GM19467 (cell line): ENCODE measurements at regions not wholly inside any gene's neighbourhood (a gene's known extent, or its start where the extent isn't known, plus 50 kb on each side); places are given as distances from the start of the nearest gene placed in this dataset.
A peak's percentile ranks its signal among the peaks of the same experiment; 100 is the strongest.
"Not testable (repeated sequence)": the region's sequence is repeated elsewhere in the genome, so short reads cannot be mapped to it uniquely, and the experiment has no call there.

ENCODE experiments used
- ATAC-seq: cut with Tn5 transposase; IDR thresholded peaks from one replicate; pipeline ENCODE4 v1.9.1; 2021; ENCODE audit warnings: mild to moderate bottlenecking, moderate library complexity; ENCODE audit not compliant: unreplicated experiment

DNA sequence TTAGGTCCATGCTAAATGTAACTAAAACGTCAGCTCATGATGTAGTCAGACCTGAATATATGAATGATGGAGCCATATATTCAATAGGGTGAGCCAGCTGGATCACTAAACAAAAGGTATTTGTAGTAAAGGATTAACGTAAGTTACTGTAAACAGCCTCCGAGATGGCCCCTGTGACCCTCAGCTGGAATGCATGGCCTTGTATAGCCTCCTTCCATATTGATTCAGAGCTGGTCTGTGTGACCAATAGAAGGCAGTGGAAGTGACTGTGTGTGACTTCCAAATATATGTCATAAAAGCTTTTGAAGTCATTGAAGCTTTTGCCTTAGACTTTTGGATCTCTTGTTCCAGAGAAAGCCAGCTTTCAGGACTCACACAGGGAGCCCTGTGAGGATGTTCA is 154.4 kb upstream of the CHD1 start:
- no peak for ATAC-seq

DNA sequence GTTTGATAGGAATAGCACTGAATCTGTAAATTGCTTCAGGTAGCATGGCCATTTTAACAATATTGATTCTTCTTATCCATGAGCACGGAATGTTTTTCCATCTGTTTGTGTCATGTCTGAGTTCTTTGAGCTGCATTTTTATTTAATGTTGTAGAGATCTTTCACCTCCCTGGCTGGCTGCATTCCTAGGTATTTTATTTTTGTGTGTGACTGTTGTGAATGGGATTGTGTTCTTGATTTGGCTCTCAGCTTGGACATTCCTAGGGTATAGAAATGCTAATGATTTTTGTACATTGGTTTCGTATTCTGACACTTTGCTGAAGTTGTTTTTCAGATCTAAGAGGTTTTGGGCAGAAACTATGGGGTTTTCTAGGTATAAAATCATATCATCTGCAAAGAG is 152.9 kb upstream of the CHD1 start:
- no peak for ATAC-seq

DNA sequence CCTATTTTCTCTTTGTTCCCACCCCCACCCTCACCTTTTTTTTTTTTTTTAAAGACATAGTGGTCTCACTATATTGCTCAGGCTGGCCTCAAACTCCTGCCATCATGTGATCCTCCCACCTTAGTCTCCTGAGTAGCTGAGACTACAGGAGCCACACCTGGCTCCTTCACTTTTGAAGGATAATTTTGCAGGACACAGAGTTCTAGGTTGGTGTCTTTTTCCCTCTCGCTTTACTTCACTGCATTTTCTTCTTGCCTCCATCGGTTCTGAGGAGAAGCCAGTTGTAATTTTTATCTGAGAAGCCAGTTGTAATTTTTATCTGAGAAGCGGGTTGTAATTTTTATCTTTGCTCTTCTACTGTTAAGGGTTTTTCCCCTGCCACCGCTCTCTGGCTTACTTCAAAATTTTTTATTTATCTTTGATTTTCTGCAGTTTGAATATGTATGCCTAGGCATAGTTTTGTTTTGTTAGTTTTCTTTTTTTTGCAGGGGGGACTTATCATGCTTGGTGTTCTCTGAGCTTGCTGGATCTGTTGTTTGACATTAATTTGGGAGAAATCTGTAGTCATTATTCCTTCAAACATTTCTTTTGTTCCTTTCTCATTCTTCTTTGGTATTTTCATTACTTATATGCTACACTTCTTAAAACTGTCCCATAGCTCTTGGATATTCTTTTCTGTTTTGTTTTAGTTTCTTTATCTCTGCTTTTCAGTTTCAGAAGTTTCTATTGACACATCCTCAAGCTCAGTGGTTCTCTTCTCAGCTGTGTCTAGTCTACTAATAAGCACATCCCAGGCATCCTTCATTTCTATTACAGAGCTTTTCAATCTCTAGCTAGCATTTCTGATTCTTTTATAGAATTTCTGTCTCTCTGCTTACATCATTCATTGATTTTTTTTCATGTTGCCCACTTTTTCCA is 148.2 kb upstream of the CHD1 start:
- ATAC-seq, result peak; percentile 71

DNA sequence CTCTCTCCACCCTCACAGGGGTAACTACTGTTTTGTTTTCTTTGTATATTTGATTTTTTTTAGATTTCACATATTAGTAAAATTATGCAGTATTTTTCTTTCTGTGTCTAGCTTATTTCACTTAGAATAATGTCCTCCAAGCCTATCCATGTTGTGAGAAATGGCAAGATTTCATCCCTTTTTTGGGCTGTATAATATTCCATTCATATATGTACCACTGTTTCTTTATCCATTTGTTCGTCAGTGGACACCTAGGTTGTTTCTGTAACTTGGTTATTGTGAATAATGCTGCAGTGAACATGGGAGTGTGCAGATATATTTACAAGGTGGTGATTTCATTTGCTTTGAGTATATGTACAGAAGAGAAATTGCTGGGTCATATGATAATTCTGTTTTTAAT is 144.0 kb upstream of the CHD1 start:
- no peak for ATAC-seq

DNA sequence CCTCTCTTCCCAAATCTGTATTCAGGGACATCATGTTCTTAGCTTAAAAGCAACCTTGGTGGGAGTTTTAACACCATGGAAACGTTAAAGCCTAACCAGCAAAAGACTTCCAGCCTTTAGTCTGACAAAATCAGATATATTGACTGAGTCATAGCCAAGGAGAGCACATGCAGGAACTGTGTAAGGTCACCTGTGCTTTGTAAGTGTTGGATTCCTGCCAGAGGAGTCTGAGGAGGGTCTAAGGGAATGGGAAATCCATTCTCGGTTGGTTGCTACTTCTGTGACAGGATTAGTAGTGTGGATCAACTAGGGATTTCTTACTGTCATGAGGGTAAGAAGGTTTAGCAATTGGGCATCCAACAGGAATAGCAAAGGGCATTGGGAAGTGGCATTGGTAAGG is 142.0 kb upstream of the CHD1 start:
- no peak for ATAC-seq

DNA sequence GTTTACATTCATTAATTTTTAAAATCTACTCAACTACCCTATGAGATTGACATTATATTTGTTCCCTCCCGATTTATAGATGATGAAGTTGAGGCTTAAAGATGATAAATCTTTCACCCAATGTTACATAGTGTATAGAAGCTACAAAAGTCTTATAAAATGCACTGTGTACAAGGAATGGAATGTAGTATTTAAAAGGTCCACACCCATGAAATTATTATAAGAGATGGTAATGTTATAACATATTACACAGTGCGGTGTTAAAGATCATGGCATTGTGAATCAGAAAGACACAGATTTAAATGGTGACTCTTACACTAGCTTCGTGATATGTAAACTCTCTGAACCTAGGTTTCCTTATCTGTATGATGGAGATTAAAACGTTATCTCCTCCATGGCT is 141.6 kb upstream of the CHD1 start:
- ATAC-seq, result no peak

DNA sequence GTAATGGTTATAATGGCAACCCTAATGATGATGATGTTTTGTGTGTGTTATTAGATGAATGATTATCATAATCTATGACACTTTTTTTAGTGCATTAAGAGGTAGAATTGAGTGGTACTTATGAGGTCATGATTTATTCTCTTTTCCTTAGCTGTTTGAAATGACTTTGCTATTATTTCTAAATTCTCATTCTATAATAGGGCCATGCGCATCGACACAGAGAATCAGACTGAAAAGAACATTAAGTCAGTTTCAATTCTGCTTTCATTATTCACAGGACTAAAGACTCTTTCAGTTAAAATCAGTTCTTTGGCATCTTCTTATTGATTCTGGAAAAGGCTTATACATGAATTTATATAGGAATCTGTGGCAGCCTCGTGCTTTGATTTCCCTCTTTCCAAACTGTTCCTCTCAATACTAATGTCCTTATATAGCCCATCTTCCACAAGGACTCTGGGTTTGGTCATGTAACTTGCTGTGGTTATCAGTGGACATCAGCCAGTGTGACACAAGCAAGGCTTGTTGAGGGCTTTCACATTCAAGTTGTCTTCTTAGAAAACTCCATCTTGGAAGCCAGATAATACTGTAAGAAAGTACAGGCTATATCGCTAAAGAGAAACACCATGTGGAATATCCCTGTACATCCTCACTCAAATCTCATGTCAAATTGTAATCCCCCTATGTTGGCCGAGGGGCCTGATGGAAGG is 140.3 kb upstream of the CHD1 start:
- peak; percentile 63 for ATAC-seq

DNA sequence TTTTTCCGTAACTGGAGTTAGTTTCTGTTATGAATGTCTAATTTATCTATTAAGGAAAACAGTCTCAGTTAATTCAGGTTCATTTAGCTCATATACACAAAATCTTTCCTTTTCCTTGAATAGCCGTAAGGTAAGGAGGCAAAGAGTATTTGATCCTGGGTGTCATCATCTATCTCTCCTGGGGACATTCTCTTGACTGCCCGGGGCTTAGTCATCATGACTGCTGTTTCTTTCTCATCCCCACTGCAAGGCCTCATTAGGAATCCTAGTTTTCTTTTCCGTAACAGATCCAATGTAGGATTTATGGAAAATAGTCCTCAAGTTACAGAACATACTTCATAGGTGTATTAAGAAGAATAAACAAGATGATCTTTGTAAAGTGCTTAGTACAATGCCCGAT is 134.9 kb upstream of the CHD1 start:
- no peak for ATAC-seq

DNA sequence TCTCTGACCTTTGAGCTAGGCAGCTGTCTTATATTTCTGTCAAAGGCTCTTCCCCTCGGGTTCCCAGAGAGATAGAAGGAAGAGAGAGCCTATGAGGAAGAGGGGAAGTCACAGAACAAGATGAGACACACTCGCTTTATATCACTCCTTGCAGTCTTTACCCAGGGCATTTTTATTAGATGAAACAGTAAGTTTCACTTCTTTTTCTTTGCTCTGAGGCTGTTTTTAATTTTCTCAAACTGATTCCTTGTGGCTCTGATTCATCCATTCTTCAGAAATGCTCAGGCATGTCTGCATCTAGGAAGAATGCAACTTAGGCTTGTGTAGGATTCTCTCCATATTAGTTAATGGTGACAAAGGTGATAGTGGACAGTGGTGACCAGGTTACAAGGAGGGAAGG is 132.9 kb upstream of the CHD1 start:
- no peak for ATAC-seq

DNA sequence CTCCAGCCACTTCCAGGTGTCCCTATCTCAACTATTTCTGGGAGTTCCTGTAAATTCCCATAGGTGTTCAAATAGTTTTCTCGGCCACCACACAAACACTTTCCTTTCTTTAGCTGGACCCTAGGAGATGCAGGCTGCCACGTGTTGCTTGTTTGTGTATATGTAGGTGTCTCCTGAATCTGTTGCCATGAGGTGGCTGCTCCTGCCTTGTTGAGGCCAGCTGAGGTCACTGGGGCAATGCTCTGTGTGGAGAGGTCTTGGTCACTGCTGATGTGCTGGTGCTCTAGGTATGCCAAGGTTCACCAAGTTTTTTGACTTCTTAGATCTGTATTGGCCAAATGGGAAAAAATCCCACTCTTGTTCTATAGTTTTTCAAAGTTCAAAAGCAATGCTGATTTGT is 132.5 kb upstream of the CHD1 start:
- no peak for ATAC-seq

DNA sequence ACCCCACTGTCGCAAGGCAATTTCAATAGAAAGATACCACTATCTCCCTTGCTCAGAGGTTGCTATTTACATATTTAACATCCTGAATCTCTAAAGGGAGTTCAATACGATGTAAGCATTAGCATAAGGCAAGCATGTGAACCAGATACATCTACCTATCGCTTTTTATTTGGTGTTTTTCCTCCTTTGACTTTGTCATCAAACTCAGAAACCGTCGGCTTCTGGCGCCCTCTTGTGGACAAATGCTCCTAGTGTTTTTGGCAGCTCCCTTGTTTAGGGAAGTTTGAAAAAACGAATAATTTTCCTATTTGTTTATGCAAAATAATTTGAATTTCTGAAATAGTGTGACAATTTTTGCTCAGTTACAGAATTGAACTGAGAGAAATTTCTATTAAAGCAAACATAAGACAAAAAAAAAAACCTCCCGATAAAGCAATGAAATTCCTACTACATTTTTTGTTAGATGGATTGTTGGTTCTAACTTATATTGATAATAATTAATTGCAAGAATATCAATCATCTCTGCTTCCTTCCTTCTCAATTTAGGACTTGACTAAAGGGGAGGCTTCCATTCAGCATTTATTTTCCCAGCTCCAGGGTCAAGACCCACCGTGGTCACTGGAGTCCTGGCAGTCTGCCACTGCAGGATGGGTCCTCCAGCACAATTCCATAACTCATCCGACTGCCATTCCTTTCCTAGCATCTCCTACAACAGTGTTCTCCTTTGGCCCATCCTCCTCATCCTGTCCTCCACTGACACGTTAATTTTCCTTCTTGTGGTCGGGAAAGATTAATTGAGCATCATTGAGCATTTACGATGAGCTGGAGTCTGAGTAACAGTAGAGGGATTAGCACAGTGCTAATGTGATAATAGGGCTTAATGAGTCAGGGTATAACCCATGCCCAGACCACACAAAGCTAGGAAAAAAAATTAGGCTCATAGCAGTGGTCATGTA is 131.8 kb upstream of the CHD1 start:
- ATAC-seq, result peak; percentile 48

DNA sequence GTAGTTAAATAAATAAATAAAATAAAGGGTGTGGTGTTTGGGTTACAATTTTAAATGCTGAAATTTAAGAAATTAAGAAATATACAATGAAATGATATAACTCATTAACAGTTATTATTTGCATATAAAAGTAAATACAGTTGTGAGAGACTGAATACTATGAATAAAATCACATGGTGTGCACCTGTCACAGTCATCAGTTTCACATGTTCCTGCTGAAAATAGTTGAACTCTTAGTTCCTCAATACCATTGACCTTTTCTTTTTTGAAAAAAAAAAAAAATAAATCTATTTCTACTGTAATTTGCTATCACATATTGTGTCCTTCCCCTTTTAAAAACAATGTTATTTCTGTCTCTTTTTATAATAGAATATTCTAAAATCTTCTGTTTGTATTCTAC is 130.9 kb upstream of the CHD1 start:
- peak; percentile 56 for ATAC-seq

DNA sequence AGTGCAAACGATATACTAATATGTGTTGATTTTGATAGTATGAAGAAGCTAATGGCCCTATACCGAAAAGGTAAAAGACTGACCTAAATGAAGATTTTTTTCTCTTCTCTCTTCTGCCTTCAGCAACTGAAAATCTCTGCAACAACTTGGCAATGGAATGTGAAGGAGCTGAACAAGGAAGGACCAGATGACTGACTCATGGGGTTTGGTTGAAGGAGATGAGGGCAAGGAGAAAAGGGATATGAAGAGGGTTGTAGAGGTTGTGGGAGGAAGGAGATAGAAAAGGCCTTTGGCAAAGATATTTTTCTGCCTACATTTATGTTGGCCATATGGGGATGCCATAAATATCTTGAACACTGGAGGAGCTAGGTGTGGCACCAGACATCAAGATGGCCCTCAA is 129.7 kb upstream of the CHD1 start:
- no peak for ATAC-seq

DNA sequence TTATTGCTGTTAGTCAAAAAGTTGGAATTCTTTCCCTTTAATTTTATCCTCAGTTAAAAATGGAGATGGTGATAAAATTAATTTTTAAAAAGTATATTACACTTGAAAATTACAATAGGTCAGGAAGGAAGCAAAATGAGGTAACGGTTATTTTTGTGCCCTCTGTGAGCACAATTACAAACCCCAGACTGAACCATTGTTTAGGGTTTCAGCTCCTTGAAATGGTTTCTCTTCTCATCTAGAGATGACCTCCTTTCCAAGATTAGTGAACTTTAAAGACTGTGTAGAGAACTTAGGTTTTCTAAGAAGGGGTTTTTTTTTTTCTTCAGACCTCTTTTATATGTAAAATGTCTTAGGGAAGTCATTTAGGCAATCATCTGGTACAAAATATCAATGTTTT is 126.2 kb upstream of the CHD1 start:
- no peak for ATAC-seq

DNA sequence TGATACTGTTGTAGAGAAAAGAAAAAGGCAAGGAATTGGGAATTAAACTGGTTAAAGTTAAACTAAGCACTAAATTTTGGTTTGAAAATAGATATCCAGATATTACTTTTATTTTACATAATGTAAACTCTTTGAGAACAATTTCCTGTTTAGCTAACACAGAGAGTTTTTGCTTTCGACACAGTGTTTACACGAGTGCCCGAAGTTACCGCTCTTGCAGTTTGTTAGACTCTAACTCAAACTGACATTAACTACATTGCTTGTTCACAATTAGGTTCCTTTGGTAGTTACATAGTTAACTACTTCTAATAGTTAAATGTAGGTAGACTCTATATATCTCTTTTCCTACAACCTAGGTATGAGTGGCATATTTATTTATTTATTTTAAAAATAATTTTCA is 117.1 kb upstream of the CHD1 start:
- no peak for ATAC-seq

DNA sequence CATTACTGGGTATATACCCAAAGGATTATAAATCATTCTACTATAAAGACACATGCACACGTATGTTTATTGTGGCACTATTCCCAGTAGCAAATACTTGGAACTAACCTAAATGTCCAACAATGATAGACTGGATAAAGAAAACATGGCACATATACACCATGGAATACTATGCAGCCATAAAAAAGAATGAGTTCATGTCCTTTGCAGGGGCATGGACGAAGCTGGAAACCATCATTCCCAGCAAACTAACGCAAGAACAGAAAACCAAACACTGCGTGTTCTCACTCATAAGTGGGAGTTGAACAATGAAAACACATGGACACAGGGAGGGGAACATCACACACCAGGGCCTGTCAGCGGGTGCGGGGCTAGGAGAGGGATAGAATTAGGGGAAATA is 114.5 kb upstream of the CHD1 start:
- ATAC-seq, result not testable (repeated sequence)

DNA sequence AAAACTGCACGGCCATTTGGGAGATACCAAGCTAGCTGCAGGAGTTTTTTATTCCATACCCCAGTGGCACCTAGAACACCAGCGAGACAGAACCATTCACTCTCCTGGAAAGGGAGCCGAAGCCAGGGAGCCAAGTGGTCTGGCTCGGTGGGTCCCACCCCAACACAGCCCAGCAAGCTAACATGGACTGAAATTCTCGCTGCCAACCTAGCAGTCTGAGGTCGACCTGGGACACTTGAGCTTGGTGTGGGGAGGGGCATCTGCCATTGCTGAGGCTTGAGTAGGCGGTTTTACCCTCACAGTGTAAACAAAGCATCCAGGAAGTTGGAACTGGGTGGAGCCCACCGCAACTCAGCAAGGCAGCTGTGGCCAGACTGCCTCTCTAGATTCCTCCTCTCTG is 108.9 kb upstream of the CHD1 start:
- no peak for ATAC-seq

DNA sequence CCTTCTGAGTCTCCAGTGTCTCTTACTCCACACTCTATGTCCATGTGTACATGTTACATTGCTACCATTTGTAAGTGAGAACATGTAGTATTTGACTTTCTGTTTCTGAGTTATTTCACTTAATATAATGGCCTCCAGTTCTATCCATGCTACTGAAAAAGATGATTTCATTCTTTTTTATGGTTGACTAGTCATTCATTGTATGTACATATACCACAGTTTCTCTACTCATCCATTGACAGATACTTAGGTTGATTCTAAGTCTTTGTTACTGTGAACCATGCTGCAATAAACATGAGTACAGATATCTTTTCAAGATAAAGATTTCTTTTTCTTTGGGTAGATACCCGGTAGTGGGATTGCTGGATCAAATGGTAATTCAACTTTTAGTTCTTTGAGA is 107.1 kb upstream of the CHD1 start:
- ATAC-seq, result no peak

DNA sequence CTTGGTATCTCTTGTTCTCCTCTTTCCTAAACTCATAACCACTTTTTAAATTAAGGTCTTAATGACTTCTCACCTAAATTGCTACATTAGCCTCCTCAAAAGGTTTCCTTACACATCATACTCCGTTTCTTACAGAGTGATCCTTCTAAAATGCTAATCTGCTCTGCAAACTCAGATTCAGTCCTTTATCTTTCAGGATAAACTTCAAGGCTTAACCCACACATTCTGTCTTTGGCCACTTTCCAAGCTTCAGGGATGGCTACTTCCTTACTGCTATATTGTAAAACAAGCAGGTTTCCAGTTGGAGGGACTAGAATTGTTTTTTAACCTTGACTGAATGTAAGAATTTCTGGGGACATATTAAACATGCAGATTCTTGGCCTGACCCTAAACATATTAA is 105.5 kb upstream of the CHD1 start:
- ATAC-seq, result no peak

DNA sequence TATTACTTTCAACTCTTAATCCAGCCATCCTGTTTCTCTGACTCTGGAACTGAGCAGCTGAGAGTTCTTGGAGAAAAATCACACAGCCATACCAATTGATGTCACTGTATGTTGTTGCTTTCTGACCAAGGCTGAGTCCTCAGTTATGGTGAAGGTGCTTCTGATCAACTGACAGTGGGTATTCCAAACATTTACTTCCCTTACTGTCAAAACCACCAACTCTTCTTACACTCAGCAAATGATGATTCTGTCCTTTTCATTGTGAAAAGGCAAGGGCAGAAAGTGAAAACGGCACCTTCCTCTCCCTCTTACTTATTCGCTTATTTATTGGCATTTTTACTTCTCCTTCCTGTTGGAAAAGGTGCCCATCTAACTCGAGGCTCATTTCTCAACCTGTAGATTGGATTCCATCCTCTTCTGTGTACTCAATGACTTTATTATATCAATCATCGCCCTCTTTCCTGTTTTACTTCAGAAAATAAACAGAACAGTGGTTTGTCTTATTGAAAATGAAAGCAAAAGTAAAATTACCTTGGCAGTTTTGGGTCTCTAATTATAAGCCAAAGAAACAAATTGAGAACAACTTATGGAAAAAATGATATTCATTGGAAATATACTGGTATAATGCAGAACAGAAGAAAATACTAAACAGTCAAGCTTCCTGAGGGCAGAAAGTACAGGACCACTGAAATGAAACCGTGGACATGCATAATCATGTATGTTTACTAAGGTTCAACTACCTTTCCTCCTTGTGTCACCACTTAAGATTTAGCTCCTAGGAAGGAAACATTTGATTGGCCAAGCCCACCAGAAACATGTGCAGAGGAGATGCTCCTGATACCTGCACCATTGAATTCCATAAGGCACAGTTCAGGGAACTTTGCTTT is 104.5 kb upstream of the CHD1 start:
- ATAC-seq, result no peak
